ENCODE measurements at regions not wholly inside any gene's neighbourhood (a gene's known extent, or its start where the extent isn't known, plus 50 kb on each side); places are given as distances from the start of the nearest gene placed in this dataset.
"Not testable (repeated sequence)": the region's sequence is repeated elsewhere in the genome, so short reads cannot be mapped to it uniquely, and the experiment has no call there.

DNA sequence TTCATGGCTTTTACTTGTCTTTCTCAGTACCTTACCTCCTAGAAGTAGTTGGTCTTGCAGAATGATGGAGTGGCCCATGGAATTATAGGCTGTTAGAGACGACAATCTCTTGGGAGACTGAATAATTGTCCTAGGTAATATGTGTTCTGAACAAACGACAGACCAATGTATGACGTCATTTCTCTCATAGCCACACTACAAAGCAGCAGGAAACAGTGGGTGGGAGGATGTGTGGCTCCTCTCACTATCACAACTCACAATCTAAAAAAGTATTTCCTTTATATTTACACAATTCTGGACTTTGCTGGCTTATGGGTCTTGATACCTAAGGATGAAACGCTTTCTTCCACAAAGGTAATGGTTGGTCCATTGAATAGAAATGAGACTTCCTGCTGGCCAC, 183.9 kb downstream of the TOX3 start:
- no peak overlapping the region for H3K27ac ChIP-seq (ENCODE audit: low read depth, low read length)
- no peak overlapping the region for H3K9ac ChIP-seq (ENCODE audit: low read depth, low read length)
- no peaks in the 10 kb centered on the region for H3K4me1 ChIP-seq (ENCODE audit: control insufficient read depth, insufficient read depth, low read length)
- H3K27me3 ChIP-seq (ENCODE audit: control insufficient read depth, insufficient read depth, low read length): no peaks in the 10 kb centered on the region
- H3K36me3 ChIP-seq (ENCODE audit: control insufficient read depth, insufficient read depth, low read length): no peaks in the 10 kb centered on the region
- no peak overlapping the region for H3K4me3 ChIP-seq (ENCODE audit: low read depth, low read length)
- no peaks in the 10 kb centered on the region for H3K9me3 ChIP-seq (ENCODE audit: control insufficient read depth, insufficient read depth, low read length)

DNA sequence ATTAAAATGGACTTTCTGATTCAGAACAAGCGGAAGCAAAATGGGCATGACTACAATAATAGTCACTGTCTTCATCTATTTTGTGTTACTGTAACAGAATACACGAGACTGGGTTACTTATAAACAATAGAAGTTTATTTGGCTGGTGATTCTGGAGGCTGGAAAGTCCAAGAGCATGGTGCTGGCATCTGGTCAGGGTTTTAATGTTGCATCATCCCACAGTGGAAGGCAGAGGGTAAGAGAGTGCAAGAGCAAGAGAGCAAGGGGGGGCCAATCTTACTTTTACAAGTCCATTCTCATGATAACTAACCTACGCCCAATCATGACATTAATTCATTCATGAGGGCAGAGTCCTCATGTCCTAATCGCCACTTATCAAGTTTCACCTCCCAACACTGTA, 189.2 kb downstream of the TOX3 start:
- H3K9me3 ChIP-seq (ENCODE audit: control insufficient read depth, insufficient read depth, low read length): peaks cover 6% of the 10 kb centered on the region; the same call in 1 of the 2 replicates
- H3K36me3 ChIP-seq (ENCODE audit: control insufficient read depth, insufficient read depth, low read length): no peaks in the 10 kb centered on the region
- no peak overlapping the region for H3K9ac ChIP-seq (ENCODE audit: low read depth, low read length)
- no peaks in the 10 kb centered on the region for H3K4me1 ChIP-seq (ENCODE audit: control insufficient read depth, insufficient read depth, low read length)
- H3K4me3 ChIP-seq (ENCODE audit: low read depth, low read length): no peak overlapping the region
- no peaks in the 10 kb centered on the region for H3K27me3 ChIP-seq (ENCODE audit: control insufficient read depth, insufficient read depth, low read length)
- no peak overlapping the region for H3K27ac ChIP-seq (ENCODE audit: low read depth, low read length)

- H3K9me3 ChIP-seq (ENCODE audit: control insufficient read depth, insufficient read depth, low read length): peaks cover 6% of the 10 kb centered on the region; the same call in 1 of the 2 replicates
- no peak overlapping the region for H3K9ac ChIP-seq (ENCODE audit: low read depth, low read length)
- no peaks in the 10 kb centered on the region for H3K36me3 ChIP-seq (ENCODE audit: control insufficient read depth, insufficient read depth, low read length)
- H3K4me1 ChIP-seq (ENCODE audit: control insufficient read depth, insufficient read depth, low read length): no peaks in the 10 kb centered on the region
- H3K27me3 ChIP-seq (ENCODE audit: control insufficient read depth, insufficient read depth, low read length): no peaks in the 10 kb centered on the region
- H3K27ac ChIP-seq (ENCODE audit: low read depth, low read length): no peak overlapping the region
- no peak overlapping the region for H3K4me3 ChIP-seq (ENCODE audit: low read depth, low read length)
These were observed 193.7 kb downstream of the TOX3 start for GRCh38 chr16:52353249-52353648.

DNA sequence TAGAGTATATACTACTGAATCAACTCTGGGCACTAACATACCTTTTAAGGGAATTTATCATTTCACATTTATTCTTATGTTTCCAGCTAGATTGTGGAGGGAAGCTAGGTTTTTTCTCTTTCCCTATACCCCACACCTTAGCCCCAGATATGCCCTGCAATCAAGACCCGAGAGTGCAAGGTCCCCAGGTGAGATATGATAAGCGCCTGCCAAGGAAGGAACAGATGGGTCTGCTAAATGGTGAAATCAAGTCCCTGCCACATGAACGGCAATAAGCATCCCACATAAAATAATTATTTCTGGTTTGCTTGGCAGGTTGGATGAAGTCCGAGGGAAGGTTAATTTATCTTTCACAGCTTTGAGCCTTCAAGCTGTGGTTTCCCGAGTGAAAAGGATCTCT, 195.5 kb downstream of the TOX3 start:
- H3K9me3 ChIP-seq (ENCODE audit: control insufficient read depth, insufficient read depth, low read length): no peaks in the 10 kb centered on the region; the same call in 1 of the 2 replicates
- no peaks in the 10 kb centered on the region for H3K4me1 ChIP-seq (ENCODE audit: control insufficient read depth, insufficient read depth, low read length)
- H3K36me3 ChIP-seq (ENCODE audit: control insufficient read depth, insufficient read depth, low read length): no peaks in the 10 kb centered on the region
- H3K27ac ChIP-seq (ENCODE audit: low read depth, low read length): no peak overlapping the region
- H3K4me3 ChIP-seq (ENCODE audit: low read depth, low read length): no peak overlapping the region
- H3K27me3 ChIP-seq (ENCODE audit: control insufficient read depth, insufficient read depth, low read length): no peaks in the 10 kb centered on the region
- no peak overlapping the region for H3K9ac ChIP-seq (ENCODE audit: low read depth, low read length)

- no peak overlapping the region for H3K27ac ChIP-seq (ENCODE audit: low read depth, low read length)
- H3K4me1 ChIP-seq (ENCODE audit: control insufficient read depth, insufficient read depth, low read length): no peaks in the 10 kb centered on the region
- H3K27me3 ChIP-seq (ENCODE audit: control insufficient read depth, insufficient read depth, low read length): no peaks in the 10 kb centered on the region
- no peak overlapping the region for H3K9ac ChIP-seq (ENCODE audit: low read depth, low read length)
- H3K36me3 ChIP-seq (ENCODE audit: control insufficient read depth, insufficient read depth, low read length): no peaks in the 10 kb centered on the region
- no peaks in the 10 kb centered on the region for H3K9me3 ChIP-seq (ENCODE audit: control insufficient read depth, insufficient read depth, low read length)
- no peak overlapping the region for H3K4me3 ChIP-seq (ENCODE audit: low read depth, low read length)
These were observed 196.8 kb downstream of the TOX3 start for GRCh38 chr16:52350031-52350642.

DNA sequence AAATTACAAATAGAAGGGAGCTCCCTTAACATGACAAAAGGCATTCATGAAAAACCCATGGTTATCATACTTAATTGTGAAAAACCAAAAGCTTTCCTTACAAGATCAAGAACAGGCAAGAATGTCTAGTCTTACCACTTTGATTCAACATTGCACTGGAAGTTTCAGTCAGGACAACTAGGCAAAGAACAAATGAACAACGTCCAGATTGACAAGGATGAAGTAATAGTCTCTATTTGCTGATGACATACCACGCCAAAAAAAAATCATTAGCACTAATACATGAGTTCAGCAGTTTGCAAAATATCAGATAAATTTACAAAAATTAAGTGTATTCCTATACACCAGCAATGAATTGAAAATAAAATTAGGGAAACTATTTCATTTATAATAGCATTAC, 200.2 kb downstream of the TOX3 start:
- Histone ChIP-seq H3K9ac (ENCODE audit: low read depth, low read length) (no peak overlapping the region), H3K4me3 (ENCODE audit: low read depth, low read length) (no peak overlapping the region), H3K36me3 (ENCODE audit: control insufficient read depth, insufficient read depth, low read length) (no peaks in the 10 kb centered on the region), H3K4me1 (ENCODE audit: control insufficient read depth, insufficient read depth, low read length) (no peaks in the 10 kb centered on the region), H3K27ac (ENCODE audit: low read depth, low read length) (no peak overlapping the region), H3K9me3 (ENCODE audit: control insufficient read depth, insufficient read depth, low read length) (no peaks in the 10 kb centered on the region), H3K27me3 (ENCODE audit: control insufficient read depth, insufficient read depth, low read length) (no peaks in the 10 kb centered on the region)

- H3K4me1 ChIP-seq (ENCODE audit: control insufficient read depth, insufficient read depth, low read length); H3K9ac ChIP-seq (ENCODE audit: low read depth, low read length); H3K27me3 ChIP-seq (ENCODE audit: control insufficient read depth, insufficient read depth, low read length); H3K4me3 ChIP-seq (ENCODE audit: low read depth, low read length); H3K36me3 ChIP-seq (ENCODE audit: control insufficient read depth, insufficient read depth, low read length); H3K27ac ChIP-seq (ENCODE audit: low read depth, low read length): not testable (repeated sequence)
- peaks cover 13% of the 10 kb centered on the region for H3K9me3 ChIP-seq (ENCODE audit: control insufficient read depth, insufficient read depth, low read length)
These were observed 213.3 kb downstream of the TOX3 start for GRCh38 chr16:52333673-52334072.

DNA sequence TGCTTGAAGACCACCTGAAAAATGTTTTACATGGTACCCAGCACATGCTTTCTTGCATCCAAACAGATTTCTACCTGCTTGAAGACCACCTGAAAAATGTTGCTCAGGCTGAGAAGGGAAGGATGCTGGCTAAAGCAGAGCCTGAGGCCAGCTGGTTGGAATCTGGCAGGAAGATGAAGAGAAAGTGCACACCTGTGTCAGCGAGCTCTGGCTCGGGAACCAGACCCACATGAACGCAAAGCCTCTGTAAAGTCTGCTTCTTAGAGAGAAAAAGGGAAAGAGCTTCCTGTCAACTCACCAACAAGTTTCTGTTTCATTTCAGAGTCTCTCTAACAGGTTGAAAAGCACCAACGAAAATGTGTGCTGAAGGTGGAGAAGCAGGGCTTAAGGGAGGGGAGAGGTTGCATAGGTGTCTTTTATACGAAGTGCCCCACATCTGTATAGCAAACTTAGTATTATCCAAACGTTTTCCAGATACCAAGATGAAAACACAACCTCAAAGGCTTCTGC, 226.0 kb downstream of the TOX3 start:
- Histone ChIP-seq H3K27ac (ENCODE audit: low read depth, low read length) (no peak overlapping the region), H3K36me3 (ENCODE audit: control insufficient read depth, insufficient read depth, low read length) (no peaks in the 10 kb centered on the region), H3K4me3 (ENCODE audit: low read depth, low read length) (no peak overlapping the region)

DNA sequence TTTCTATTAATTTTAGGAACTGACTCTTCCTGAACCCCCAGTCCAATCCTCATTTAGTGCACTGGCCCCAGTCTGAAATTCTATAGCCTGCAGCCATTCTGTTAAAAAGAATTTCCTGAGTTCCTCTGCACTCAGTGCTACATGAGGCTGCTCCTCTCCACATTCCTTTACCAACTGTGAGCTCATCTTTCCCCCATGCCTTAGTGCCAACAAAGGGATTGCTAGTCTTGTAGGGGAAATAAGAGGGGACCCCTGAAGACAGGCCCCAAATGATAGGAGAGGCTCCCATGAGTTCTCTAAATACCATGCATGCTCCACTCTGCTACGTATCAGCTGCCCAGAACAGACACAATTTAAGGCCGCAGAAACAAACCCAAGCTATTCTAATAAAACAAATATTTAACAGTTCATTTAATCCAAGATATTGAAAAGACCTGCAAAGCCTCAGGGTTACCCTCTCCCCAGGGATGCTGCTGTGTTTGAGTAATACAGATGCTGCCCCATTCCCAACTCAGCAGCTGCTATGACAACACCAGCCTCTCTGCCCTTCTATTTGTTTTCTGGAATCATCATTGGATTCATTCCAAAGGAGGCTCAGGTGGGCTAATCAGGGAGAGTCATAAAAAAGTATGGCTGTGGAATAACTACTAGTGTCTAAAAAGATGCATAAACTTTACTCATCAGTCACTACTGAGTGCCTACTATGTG, 228.5 kb downstream of the TOX3 start:
- Histone ChIP-seq H3K9ac (ENCODE audit: low read depth, low read length) (no peak overlapping the region), H3K4me3 (ENCODE audit: low read depth, low read length) (no peak overlapping the region), H3K27me3 (ENCODE audit: control insufficient read depth, insufficient read depth, low read length) (no peaks in the 10 kb centered on the region), H3K4me1 (ENCODE audit: control insufficient read depth, insufficient read depth, low read length) (peaks cover 4% of the 10 kb centered on the region; the same call in 1 of the 2 replicates), H3K27ac (ENCODE audit: low read depth, low read length) (no peak overlapping the region), H3K36me3 (ENCODE audit: control insufficient read depth, insufficient read depth, low read length) (no peaks in the 10 kb centered on the region), H3K9me3 (ENCODE audit: control insufficient read depth, insufficient read depth, low read length) (no peaks in the 10 kb centered on the region)

More for the DNA sequence above, 226.0 kb downstream of the TOX3 start:
- Histone ChIP-seq H3K9me3 (ENCODE audit: control insufficient read depth, insufficient read depth, low read length) (no peaks in the 10 kb centered on the region), H3K27me3 (ENCODE audit: control insufficient read depth, insufficient read depth, low read length) (no peaks in the 10 kb centered on the region), H3K9ac (ENCODE audit: low read depth, low read length) (no peak overlapping the region), H3K4me1 (ENCODE audit: control insufficient read depth, insufficient read depth, low read length) (peaks cover 9% of the 10 kb centered on the region; the same call in 1 of the 2 replicates)

- H3K36me3 ChIP-seq (ENCODE audit: control insufficient read depth, insufficient read depth, low read length): no peaks in the 10 kb centered on the region
- no peak overlapping the region for H3K27ac ChIP-seq (ENCODE audit: low read depth, low read length)
- no peaks in the 10 kb centered on the region for H3K27me3 ChIP-seq (ENCODE audit: control insufficient read depth, insufficient read depth, low read length)
- no peaks in the 10 kb centered on the region for H3K9me3 ChIP-seq (ENCODE audit: control insufficient read depth, insufficient read depth, low read length)
- no peak overlapping the region for H3K9ac ChIP-seq (ENCODE audit: low read depth, low read length)
- no peak overlapping the region for H3K4me3 ChIP-seq (ENCODE audit: low read depth, low read length)
- peaks cover 4% of the 10 kb centered on the region; the same call in 1 of the 2 replicates for H3K4me1 ChIP-seq (ENCODE audit: control insufficient read depth, insufficient read depth, low read length)
These were observed 230.7 kb downstream of the TOX3 start for GRCh38 chr16:52316241-52316640.

- H3K9me3 ChIP-seq (ENCODE audit: control insufficient read depth, insufficient read depth, low read length): no peaks in the 10 kb centered on the region
- H3K4me1 ChIP-seq (ENCODE audit: control insufficient read depth, insufficient read depth, low read length): peaks cover 18% of the 10 kb centered on the region
- no peaks in the 10 kb centered on the region for H3K27me3 ChIP-seq (ENCODE audit: control insufficient read depth, insufficient read depth, low read length)
- no peak overlapping the region for H3K27ac ChIP-seq (ENCODE audit: low read depth, low read length)
- no peak overlapping the region for H3K9ac ChIP-seq (ENCODE audit: low read depth, low read length)
- no peak overlapping the region for H3K4me3 ChIP-seq (ENCODE audit: low read depth, low read length)
- H3K36me3 ChIP-seq (ENCODE audit: control insufficient read depth, insufficient read depth, low read length): no peaks in the 10 kb centered on the region
These were observed 234.2 kb downstream of the TOX3 start for GRCh38 chr16:52312716-52313115.

Data from HUES48 (cell line).